GM19023 (cell line): ENCODE measurements at regions not wholly inside any gene's neighbourhood (a gene's known extent, or its start where the extent isn't known, plus 50 kb on each side); places are given as distances from the start of the nearest gene placed in this dataset.
"Not testable (repeated sequence)": the region's sequence is repeated elsewhere in the genome, so short reads cannot be mapped to it uniquely, and the experiment has no call there.

ENCODE experiments used
- ATAC-seq: cut with Tn5 transposase; IDR thresholded peaks from one replicate; pipeline ENCODE4 v1.9.1; 2021; ENCODE audit warnings: mild to moderate bottlenecking, moderate library complexity; ENCODE audit not compliant: unreplicated experiment

DNA sequence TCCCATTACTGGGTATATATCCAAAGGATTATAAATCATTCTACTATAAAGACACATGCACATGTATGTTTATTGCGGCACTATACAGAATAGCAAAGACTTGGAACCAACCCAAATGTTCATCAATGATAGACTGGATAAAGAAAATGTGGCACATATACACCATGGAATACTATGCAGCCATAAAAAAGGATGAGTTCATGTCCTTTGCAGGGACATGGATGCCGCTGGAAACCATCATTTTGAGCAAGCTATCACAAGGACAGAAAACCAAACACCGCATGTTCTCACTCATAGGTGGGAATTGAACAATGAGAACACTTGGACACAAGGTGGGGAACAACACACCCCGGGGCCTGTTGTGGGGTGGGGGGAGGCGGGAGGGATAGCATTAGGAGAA is 57.0 kb upstream of the NEUROD1 start:
- ATAC-seq, result not testable (repeated sequence)

DNA sequence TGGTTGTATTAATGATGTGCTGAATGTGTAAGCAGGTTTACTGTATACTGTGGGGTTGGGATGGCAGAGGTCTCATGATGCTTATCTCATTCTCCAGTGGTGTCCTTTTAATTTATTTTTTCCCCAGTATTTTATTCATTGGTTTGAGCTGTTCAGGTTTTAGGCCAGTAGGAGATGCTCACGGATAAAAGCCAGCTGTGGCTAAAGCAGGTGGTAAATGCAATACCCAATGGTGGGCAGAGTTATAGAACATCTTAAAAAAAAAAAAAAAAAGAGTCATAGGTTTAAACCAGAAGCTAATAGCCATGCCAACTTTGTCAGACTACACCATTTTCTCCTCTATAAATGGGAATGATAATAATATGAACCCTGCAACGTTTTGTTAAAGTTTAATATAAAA is 57.8 kb upstream of the NEUROD1 start:
- ATAC-seq, result no peak

DNA sequence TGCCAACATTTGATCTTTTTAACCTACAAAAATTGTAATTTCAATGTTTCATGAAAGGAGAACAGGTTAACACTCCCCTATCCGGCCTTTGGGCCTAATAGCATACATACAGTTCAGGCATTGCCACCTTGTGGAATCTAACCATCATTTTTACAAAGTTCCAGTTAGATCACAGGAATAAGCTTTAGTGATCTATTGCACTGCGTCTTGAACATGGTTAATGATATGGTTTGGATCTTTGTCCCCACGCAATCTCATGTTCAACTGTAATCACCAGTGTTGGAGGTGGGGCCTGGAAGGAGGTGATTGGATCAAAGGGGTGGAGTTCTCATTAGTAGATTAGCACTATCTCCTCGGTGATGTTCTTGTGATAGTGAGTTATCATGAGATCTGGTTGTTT is 58.2 kb upstream of the NEUROD1 start:
- no peak for ATAC-seq

DNA sequence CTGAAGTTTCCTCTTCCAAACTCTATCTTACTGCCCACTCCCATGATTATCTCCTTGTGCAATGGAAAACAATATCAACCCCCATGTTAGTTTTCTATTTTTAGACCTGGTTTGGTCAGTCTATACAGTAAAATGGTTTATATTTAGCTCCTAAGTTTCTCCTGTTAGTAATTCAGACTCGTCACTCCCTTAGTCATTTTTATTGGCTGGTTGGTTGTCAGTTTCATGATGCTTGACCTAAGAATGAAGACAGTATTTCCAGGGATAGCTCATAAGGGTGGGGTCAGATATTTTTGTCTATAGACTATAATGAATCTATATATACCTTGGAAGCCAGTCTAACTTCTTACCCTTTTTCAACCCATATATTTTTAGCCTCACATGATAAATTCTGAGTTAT is 61.4 kb upstream of the NEUROD1 start:
- ATAC-seq, result no peak

DNA sequence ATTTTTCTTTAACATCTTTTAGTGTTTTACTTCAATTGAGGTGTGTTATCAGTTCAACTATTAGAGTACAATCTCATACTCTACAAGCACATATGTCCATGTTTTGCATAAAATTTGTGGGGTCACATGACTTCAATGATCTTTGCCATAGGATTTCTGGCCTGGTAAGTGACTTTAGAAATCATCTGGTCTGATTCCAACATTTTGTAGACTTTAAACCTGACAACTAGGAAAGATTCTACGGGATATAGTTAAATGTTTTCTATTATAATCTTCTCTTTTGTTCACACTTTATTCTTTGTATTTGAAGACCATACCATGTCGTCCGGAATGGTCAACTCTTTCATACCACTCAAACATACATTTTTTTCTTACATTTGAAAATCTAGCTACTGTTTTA is 62.0 kb upstream of the NEUROD1 start:
- no peak for ATAC-seq

DNA sequence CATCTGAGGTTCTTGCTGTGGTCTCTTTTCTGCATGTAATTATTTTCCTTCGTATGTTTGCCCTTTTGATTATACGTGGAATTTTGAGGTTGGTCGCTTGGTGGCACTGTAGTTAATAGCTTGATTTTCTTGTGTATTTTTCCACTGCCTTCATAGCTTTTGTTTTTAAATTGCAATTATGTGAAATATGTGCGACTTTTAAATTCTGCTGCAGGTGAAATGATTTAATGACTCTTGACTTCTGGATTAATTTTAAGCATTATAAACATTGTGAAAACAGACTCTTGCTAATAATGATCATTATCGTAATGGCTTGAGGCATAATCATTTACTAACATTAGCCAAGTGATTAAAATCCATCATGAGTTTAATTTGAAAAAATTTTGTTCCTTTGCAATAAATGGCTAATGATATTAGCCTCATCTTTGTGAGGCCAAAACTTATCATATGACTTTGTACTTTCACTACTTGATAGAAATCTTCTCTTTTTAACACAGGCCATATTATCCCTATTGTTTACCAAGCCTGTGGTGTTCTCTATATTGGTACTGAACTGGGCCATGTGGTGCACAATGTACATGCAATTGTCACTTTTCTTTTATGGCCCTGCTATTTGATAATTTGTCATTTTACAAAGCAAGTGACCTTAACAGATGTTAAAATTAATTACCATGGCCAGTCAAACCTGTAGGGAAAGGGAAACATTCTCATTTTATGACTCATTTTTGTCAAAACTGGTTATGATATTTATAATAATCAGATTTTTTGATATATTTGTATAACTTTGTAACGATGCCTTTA is 62.8 kb upstream of the NEUROD1 start:
- no peak for ATAC-seq

DNA sequence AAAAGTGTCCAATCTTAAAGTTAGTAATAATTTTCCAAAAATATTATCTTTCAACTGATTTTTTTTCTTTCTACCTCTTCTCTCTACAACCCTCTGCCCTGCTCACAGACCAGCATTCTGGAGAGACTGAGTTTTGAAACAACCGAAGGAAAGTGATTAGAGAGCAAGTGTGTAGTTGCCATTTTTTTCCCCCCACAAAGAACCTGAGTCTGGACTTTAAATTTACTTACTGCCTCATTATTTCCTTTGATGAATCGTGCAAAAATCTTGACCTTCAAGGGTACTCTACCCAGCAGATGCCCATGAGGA is 63.4 kb upstream of the NEUROD1 start:
- no peak for ATAC-seq

DNA sequence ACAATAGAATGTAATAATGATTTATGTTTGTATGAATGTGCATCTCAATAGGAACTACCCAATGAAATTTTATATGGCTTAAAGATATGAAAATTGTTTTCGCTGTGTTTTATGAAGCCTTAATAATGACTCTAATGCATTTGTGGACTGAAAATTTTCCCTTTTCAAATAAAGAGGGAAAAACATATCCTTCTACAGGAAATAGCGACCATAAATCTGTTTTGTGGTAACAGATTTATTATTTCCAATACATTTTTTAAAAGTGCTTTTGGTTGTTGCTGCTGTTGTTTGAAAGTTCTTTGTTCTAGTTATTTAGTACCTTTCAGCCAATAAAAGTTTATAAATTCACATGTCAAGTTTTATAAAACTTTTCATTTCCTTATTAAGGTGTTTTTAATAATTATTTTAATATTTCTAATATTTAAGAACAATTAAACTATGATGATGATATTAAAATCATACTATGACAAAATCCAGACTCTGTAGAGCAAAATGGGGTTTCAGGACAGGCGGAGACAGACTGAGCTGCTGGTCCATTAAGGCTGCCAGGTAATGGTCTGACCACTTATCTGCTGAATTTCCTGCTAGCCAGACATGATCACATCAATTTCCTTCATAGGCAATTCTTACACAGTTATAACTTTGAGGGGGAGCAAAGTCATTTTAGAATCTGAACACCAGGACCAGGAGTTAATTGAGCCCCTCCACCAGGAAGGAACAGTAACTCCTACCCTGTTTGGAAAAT is 65.7 kb upstream of the NEUROD1 start:
- no peak for ATAC-seq

DNA sequence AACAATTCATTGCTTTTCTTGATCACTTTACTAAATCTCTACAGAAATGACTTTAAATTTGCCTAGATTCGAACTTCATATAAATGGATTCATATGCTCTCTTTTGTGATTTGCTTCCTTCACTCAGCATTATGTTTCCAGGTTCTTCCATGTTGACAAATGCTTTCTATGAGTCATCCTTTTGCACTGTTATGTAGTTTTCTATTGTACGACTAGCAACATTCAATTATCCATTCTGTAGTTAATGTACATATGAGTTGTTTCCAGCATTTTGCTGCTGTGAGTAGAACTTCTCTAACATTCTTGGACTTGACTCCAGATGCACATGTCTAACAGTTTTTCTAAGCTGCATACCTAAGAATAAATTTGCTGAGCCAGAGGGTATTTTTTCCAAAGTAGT is 66.5 kb upstream of the NEUROD1 start:
- no peak for ATAC-seq

DNA sequence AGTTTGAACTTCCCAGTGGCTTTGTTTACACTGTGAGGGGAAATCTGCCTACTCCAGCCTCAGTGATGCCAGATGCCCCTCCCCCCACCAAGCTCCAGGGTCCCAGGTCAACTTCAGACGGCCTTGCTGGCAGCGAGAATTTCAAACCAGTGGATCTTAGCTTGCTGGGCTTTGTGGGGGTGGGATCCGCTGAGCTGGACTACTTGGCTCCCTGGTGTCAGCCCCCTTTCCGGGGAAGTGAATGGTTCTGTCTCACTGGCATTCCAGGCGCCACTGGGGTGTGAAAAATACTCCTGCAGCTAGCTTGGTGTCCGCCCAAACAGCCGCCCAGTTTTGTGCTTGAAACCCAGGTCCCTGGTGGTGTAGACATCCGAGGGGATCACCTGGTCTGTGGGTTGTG is 70.0 kb upstream of the NEUROD1 start:
- ATAC-seq, result no peak

DNA sequence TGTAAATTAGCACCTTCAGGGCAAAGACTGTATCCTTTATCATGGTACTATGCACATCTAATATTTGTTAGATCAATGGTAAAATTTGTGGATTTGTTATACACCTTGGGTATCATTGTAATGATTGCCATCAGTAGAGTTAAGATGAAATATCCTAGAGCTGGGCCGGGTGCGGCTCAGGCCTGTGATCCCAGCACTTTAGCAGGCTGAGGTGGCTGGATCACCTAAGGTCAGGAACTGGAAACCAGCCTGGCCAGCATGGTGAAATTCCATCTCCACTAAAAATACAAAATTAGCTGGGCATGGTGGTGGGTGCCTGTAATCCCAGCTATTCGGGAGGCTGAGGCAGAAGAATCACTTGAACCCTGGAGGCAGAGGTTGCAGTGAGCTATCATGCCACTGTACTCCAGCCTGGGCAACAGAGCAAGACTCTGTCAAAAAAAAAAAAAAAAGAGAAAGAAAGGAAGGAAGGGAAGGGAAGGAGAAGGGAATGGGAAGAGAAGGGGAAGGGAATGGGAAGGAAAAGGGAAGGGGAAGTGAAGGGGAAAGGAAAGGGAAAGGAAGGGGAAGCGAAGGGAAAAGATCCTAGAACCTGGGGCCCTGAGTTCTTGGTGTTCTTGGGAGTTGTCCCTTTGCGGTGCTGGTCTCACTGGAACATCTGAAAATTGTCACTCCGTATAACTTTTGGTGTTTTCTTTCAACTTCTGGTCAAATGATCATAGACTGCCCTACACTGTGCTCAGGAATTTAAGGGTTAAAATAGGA is 71.1 kb upstream of the NEUROD1 start:
- ATAC-seq, result no peak

DNA sequence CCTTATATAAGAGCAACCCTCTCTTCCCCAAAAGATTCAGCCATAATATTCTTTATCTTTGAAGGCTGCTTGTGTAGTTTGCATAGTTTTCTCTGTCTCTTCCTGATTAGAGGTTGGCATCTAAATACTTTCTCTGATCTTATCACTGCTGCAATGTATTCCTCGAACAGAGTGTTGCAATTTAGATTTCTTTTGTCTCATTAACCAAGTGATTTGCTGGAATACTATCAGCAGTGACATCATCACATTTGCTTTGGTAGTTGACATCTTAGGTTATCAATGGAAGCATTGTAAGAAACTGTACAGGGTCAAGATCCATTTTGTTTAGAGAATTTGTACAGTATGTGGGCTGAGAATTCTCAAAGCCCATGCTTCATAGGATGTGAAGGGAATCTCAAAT is 72.0 kb upstream of the NEUROD1 start:
- no peak for ATAC-seq

DNA sequence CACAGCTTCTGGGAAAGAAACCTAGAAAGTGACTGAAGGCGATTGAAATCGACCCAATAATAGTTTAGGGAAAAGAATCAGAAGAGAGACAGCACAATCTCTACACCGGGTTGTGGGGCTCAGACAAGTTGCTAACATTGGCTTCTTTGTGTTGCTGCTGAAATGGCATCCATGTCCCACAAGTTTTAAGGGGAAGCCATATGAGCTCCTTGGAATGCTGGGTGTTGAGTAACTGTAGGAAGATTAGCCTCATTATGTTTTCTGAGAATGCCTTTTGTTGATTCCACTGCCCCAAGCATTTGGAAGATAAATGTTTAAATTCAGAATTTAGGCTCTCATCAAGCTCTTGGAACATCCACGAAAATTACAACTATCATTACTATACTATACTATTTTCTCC is 73.4 kb upstream of the NEUROD1 start:
- no peak for ATAC-seq

DNA sequence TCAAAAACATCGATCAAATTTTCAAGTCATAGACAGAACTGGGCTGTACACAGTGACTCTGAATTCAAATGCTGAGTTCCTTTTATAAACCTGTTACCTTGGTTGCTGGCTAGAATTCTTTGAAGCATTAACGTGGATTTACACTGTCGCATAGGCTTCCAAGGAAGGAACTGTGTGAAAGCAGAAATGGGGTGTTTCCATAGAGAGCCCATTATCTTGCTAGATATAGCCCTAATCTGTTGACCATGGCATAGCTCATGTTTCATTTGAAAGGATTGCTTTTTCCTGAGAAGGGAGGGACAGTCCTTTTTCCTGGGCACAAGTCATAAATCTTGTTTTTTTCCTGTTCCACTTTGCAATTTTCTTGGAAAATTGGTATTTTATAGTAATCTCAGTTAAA is 73.8 kb upstream of the NEUROD1 start:
- no peak for ATAC-seq

DNA sequence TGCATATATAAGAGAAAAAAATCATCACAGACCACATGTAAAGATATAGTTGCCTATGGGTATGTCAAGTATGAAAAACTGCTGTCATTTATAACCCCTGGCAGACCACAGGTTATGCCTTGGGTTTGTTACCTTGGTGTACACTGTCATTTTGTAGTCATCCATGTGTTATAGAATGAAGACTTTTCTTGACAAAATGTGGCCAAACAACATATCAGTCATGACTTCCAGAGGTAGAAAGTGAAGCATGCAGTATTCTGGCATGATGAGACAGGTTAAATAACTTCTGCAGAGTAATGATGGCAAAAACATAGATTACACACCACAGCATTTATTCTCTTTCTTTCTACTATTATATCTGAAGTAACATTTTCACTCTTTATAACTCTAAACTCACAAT is 74.9 kb upstream of the NEUROD1 start:
- no peak for ATAC-seq

DNA sequence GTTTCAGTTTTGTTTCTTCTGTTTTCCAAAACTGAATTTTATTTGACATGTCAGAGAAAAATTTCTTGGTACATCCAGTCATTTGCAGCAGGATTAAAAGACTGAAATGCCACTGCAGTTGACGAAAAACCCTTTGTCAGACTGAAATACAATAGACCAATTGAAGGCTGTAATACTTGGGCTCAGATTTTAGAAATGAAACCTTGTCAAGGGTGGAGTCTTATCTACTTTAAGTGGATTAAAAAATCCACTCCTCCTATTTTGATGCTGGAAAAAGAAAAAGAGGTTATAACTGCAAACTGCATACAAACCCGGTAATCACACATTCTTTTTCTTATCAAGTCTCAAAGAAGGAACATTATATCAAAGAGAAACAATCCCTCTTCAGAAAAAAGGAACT is 80.2 kb upstream of the NEUROD1 start:
- ATAC-seq, result no peak

DNA sequence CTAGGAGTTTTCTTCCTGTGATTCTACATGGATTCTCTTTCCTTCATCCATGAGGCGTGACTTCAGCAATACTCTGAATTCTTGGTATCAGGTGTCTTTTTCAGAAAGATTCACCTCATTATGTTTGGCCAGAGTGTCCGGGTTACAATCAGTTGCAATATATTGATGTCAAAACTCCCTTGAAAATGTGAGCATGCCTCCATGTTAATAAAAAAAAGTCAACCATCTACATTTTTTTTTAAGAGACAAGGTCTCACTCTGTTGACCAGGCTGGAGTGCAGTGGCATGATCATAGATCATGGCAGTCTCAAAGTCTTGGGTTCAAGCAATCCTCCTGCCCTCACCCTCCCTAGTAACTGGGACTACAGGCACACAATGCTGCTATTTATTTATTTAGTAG is 80.9 kb upstream of the NEUROD1 start:
- ATAC-seq, result no peak

DNA sequence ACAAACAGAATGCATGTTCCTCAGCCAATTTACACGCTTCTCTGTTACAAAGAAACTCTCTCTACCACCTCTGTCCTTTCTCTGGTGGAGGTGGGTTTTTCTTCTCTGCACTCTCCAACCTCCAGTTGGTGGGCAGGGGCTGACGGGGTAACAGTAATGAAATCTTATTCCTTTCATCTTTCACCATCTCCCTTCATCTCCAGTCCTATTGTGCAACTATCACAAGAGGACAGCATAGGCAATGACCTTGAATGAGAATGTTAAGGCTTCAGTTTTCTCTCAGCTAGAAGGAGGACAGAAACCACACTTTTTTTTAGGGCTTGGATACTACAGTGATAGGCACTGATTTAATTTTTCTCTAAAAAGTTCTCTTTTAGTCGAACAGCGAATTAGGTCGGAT is 81.7 kb upstream of the NEUROD1 start:
- no peak for ATAC-seq

DNA sequence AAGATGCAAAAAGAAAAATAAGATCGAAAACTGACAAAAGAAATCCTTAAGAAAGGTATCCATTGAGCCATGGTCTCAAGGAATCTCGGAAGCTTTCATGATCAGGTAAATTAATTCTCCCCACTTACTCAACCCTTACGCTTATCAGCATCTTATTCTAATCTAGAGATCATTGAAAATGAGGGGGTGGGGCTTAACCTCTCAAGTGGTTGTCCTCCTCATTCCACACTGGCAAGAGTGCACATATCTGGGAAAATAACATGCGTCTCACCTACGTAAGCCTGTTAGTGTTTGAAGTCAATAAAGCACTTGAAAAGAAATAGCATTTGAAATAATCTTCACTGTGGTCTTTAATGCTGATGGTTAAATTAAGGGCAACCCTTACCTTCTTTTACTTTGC is 82.5 kb upstream of the NEUROD1 start:
- no peak for ATAC-seq

DNA sequence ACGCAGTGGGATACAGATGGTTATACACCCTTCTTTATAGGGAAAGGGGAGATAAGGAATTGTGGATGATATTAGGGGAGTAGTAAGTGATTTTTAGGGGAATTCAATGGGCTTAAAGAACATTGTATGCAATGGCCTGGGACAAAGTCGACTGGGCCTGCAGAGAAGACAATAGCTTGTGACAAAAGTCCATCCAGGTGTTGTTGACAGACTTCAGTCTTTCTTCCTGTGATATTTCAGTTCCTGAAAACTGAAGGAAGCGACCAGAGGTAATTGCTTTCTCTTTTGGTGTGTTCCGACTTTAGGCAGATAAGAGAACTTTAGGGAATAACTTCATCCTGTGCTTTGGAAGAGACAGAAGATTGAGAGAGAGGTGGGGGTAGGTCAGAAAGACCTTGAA is 83.1 kb upstream of the NEUROD1 start:
- ATAC-seq, result no peak

DNA sequence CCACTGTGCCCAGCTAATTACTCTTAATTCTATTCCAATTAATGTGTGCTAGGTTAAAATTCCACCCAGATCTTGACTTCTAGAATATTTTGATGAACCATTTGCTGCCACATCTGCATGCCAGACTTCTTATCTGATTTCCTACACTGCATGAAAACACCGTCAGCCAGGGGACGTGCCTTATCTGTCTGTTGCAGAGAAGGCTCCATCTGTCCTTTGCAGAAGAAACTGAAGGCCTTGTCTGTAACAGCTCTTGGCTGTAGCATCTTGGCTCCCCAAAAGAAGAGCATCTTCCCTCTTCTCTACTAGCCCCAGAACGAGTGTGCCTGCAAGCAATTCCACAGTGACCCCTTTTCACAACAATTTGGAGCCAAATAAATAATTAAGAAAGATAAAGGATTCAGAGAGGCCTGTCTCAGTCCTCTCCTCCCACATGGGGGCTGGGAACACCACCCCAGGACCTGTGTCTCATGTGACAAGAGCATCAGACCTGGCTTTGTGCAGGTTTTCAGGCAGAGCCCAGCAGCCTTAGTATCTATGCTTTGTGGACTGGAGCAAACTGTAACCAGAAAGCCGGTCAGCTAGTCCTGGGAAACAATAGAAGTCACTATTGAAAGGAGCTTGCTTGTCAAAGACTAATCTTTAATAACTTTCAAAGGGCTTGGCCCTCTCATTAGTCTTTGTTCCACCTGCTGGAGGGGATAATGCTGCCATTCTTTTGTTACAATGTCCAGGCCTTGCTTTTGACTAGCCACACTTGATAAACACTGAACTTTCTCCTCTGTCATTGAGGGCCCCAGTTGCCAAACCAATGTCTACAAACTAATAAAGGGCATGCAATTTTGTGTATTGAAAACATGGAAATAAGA is 84.0 kb upstream of the NEUROD1 start:
- no peak for ATAC-seq
